Inflammatory macrophage (primary cell): ENCODE measurements at regions not wholly inside any gene's neighbourhood (a gene's known extent, or its start where the extent isn't known, plus 50 kb on each side); places are given as distances from the start of the nearest gene placed in this dataset.

Experiments
- DNase-seq, 2 donors: peaks; one replicate each; pipeline ENCODE4 v3.0.0-alpha.2; 2020 to 2022

DNA sequence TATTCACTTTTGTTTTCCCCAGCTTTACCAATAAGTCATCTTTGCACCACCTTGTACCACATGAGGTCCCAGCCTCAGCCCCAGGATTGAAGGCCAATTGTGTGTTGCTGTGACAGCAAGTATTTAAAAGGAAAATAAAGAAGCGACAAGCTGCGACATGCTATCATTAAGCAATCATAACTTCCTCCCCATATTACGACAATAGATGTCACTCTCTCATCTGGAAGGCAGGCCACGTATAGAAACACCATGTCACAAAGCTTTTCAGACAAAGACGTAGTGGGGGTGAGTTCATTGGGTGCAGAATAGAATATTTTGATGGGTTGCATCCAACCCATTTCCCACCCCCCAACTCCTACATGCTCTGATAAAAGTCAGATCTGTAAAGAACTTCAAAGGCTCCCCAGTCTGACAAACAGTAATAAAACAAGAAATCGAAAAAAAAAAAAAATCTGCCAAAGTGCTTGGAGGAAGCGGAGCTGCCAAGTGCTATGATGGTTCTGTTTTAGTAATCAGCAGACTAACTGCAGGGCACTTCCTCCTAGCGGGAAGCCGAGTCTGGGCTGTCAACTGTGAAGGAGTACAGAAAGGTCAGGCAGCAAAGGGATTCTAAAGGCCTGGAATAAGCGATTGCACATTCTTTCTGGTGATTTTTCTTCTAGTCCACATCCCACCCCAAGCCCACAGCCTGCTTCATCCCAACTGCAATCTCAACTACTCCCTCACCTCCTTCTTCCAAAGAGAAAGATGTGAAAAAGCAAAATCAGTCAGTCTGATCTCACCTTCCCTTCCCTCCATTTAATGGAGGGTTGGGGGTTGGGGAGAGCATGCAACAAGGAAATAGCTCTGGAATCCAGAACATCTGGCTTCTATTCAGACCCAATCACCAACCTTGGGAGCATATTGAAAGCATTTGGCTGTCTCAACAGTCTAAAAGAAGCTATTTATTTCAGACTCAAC, 131.4 kb upstream of the UBASH3B start:
- DNase-seq = peak; percentile 74 to 77

DNA sequence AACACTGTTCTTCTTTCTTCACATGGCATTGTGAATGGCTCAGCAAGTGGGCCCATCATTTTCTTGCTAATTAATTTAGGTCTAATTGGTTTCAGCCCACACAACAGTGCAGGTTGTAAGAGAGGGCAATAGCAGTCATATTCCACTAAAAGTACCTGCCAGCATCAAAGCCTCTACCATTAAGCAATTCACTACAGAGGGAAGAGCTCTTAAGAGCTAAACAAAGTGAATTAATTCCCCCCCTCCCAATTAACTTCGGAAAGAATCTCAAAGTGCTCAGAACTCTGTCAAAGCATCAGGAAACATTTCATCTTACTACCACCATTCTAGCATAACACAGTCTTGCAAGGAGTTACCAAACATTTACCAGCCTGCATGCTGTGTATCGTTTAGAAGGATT, 133.9 kb upstream of the UBASH3B start:
- no peak for DNase-seq

DNA sequence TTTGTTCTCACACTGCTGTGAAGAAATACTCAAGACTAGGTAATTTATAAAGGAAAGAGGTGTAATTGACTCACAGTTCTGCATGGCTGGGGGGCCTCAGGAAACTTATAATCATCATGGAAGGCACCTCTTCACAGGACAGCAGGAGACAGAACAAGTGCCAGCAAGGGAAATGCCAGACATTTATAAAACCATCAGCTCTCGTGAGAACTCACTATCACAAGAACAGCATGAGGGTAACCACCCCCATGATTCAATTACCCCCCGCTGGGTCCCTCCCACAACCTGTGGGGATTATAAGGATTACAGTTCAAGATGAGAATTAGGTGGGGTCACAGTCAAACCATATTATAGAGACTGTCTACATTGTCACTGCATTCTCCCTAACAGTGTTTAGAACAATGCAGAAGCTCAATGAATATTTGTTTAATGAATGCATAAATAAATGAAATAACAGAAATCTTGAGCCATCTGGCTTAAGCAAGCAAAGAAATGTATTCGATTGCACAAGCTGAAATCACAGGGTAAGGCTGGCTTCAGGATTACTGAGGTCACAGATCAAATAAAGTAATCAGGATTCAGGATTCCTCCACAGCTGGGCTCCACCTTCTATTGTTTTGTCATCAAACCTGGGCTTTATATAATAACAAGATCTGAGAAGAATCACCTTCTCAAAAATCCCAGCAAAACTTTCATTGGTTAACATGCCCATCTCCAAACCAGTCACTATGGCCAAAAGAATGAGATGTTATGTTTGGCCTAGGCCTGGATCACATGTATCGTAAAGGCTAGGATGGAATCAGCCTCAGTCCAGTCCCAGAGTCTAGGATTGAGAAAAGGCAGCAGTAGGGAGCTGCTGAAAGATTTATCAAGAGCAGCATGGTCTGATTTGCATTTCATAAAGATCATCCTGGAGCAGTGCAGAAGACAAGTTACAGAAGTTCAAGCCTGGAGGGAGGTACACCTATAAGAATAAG, 137.8 kb upstream of the UBASH3B start:
- DNase-seq = no peak

DNA sequence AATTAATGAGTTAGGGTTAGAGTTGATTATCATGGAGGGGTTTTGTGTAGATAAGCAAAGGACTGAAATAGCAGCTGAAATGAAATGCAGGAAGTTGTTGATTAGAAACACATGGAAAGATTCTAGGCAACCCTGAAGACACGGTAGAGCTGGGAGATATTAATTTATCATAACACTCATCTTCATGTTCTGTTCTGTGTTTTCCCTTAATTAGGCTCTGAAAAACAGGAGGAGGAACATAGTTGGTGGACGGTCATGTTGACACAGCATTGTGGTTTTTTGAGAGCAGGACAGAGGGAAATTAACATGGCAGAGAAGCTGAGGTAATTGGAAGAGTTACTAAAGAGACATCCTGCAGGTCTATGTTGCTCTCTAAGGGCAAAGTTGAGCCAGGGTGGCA, 138.8 kb upstream of the UBASH3B start:
- peak in 1 of 2 donors; percentile 4 for DNase-seq

DNA sequence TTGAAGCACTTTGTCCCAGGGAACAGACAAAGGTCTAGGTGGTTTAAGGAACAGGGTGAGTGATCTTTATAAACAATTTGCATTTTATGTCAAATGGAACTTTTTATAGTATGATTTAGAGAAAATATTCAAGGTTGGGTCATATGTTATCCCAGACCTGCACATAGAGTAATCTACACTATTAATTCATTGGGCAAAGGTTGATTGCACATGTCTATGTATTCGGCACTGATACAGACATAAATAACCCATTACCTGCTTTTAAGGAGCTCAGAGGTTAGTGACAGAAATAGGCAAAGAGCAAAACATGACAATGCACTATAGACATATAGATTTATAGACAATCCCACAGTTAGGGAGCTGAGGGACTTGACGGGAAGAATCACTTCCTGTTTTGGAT, 141.5 kb upstream of the UBASH3B start:
- DNase-seq = no peak

DNA sequence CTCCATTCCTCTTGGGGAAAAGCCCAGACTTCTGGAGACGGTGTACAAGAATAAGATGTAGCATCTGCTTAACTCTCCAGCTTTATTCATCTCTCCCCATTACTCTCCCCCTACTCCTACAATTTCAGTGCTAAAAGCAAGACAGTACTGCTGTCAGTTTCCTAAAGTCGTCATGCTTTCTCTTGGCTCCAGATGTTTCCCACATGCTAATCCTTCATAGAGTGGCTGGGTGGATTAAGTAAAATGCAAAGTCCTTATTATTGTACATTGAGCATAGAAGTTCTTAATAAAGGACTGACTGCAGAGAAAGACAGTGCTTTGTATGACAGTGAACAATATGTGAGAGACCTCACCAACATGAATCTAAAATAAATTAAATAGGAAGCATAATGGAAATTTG, 142.2 kb upstream of the UBASH3B start:
- no peak for DNase-seq

DNA sequence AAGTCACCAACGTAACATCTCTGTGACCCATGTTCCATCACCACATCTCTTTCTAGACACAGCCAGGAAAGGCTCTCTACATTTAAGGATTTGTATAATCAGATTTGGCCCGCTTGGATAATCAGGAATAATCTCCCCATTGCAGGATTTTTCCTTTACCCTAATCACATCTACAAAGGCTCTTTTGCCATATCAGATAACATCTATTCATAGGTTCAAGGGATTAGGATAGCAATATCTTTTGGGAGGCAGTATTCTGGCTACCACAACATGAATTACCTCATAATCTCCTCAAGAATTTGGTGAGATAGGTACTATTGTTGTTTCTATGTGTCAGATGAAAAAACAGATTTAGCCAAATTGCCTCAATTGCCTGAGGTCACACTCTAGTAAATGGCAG, 142.8 kb upstream of the UBASH3B start:
- DNase-seq = no peak

DNA sequence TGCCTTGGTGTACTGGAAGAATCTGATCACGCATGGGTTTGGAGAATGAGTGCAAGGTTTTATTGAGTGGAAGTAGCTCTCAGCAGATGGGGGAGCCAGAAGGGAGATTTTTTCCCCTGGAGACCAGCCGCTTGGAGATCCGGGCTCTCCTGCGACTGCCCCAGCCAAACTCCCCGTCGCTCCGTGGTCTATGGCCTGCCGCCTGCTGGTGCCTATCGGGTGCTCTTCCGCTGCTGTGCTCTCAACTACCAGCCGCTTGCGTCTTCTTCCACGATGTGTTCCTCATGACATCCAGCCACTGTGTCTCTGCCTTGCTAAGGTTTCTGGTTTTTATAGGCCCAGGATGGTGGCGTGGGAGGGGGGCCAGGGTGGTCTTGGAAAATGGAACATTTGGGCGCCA, 145.6 kb upstream of the UBASH3B start:
- DNase-seq = no peak

DNA sequence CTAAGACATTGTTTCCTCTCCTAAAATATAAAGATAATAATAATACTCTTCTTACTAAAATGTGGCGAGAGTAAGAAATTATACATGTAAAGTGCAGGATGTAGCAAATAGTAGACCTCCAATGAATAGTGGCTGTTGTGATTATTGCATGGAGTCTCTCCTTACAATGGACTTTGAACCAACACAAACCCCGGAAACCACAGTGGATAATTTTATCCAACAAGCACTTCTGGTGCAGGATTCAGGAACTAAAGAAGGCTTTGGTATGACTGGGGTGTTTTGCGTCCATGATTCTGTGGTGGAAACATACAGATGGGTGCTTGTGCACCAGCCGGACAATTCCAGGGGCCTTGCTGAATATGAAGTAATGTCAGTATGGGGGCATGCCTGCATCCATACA, 146.4 kb upstream of the UBASH3B start:
- DNase-seq = no peak

DNA sequence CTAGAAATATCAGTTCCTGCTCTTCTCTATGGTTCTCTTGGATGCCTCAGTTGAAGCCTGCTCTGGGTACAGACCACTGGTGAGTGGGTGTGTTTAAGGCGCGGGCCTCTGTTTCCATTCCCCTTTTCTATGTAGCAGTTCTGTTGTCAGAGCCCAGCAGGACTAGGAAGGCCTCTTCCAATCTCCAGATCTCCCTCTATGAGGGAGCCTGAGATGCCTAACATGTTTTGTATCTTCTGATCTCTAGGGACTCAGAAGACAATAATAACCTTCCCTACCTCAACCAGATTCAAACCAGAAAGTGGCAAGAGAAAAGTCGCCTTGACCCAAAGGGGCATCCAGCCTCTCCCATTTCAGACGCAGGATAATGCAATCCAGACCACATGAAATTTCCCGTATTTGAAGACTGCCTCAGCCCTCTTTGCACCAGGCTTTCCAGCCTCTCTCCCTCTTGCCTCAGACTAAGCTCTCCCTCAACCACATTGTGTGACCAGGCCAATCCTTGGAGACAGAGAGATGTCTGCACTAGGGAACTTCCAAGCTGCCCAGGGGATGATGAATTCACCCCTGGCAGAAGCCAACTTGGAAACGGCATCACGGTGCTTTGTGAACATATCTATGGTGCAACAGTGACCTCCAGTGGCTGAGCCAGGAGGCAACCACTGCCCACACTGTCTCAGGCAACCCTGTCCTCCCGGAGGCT, 150.1 kb upstream of the UBASH3B start:
- peak; percentile 72 to 76 for DNase-seq

DNA sequence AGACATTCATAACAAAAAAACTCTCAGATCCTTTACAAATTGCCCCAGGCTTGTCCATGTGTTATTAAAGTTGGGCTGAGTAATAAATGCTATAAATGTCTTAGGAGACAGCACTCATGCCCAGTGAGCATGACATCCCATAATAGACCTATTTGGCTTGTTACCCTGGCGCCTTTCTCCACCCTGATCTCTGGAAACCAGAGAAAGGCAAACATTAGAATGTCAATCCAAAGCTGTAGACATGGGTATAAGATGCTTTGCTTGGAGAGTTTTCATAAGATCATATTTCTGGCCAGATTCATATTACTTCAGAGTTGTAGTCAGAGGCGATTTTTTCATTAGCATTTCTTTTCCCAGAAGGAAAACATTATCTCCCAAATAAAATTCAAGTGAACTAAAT, 161.3 kb upstream of the UBASH3B start:
- DNase-seq = no peak

DNA sequence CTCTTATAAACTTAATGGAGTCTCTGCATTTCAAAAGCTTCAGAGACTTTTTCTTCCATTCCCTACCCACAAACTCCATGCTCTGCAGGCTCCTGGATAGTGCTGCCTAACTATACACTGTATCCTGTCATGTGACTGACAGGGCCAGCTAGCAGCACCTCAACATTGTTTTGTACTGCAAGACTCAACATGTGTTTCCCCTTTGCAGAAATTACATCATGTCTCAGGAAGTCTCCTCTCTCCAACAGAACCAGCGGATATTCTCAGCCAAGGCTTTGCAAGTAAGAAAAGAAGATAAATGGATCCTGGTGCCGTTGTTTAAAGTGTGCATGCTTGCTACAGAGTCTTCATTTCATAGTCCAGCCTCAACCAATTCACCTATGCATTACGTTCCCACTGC, 164.0 kb upstream of the UBASH3B start:
- peak; percentile 26 to 44 for DNase-seq

DNA sequence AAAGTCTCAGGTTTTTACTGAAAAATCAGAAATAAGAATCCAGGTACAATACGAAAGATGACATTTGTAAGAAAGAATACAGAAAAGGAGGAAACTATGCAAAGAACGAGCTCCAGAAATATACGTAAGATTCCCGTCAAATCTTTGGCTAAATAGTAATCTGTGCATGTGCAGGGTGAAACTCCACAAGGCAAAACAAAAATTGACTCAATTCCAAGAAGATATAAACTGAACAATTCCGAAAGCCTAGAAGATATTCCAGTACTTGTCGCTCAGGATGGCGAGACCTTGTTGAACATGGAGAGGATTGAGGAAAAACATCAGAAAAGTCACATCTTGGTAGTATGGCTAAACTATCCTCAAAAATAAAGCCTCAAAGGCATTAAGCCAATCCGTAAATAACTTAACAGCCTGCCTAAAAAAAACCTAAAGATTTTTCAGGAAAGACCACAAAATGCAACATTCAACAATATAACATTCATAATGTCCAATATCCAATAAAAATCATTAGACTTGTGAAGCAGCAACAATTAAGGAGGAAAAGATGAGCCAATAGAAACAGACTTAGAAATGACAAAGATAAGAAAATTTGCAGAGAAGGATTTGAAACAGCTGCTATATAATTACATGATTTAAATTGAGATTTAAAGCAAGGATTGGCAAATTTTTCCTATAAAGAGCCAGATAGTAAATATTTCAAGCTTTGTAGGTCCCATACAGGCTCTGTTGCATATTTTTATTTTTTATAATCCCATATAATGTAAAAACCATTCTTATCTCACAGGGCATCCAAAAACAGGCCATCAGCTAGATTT, 166.4 kb upstream of the UBASH3B start:
- DNase-seq = no peak

DNA sequence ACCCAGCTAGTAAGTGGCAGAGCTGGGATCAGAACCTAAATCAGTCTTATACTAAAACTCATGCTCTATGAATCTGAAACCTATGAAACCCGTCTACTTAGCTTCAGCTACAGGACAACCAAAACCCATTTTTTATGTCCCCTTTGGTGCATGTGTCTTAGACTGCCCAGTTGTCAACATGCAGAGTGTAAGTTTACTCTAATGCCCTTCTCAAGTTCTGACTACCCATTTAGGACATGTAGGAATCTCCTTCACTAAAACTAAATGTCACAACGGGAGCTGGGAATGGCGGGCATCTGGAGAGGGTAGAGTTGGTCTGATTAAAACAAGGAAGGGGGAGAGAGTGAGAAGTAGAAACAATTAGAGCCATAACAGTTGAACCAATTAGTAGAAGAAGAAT, 167.9 kb upstream of the UBASH3B start:
- no peak for DNase-seq

DNA sequence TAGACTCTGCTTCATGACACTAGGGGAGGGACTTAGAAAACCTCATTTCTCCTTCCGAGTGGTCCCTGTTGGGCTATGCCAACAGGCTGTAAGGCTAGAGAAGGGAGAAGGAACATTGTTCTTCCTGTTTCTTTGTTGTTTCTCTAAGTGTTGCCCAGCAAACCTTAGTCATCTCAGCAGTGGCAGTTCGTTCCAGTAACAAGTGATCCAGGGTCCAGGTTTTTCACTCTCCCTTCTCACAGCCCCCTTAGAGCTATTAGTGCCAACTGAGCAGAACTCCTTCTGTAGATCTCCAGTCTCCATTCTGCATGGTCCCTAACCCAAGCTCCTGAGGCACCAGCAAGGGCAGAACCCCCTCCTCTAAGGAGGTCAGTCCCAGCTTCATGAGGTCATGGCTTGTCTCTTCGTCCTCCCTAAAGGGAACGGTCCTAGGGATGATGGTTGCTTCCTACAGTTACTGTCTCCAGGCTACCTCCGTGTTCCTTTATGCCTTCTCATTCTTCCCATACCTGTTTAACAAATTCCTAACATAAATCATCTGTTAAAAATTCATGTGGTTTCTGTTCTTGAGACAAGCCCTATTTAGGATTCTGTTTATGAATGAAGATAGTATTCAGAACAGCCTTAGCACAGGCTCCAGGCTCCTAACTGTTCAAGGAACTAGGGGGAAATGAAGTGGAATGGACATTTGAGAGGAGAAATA, 168.6 kb upstream of the UBASH3B start:
- peak in 1 of 2 donors; percentile 2 for DNase-seq

DNA sequence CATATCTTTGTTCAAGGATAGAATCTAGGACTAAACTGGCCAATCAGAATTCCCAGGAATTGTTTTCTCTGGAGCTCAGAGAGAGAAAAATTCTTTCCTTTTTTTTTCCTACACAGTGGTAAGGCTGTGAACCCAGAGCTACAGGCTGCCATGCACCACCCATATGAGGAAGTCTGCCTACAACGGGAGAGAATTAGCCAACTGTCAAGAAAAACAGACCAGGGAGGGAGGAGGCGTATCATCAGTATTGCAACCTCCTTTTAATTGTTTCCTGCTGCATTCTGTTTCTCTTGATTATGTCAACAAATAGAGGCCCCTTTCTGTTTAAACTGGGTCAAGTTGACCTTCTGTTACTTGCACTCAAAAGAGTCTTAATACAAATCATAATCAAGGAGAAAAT, 176.5 kb upstream of the UBASH3B start:
- DNase-seq = peak; percentile 16 to 38

DNA sequence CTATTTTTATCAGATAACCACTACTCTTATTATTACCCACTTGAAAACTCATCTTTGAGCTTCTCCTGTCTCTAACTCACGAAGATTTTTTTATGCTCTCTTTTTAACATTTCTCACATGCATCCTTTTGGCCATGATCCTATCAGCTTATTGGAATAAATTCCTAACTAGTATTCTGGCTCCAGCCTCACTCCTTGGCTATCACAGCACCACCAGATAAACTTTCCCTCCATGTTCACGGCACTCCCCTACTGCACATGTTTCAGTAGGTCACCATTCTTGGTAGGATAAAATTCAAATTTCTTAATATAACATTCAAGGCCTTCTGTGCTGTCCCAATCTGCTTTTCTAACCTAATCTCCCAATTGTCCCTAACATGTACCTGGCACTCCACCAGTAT, 186.6 kb upstream of the UBASH3B start:
- no peak for DNase-seq

DNA sequence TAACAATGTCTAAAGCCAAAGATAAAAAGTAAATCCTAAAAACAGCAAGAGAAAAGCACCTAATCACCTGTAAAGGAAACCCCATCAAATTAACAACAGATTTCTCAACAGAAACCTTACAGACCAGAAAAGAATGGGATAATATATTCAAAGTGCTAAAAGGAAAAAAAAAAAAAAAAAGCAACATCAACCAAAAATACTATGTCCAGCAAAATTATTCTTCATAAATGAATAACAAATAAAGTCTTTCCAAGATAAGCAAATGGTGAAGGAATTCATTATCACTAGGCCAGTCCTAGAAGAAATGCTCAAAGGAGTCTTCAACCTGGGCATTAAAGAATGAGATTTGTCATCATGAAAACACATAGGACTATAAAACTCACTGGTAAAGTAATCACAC, 192.0 kb upstream of the UBASH3B start:
- no peak for DNase-seq

DNA sequence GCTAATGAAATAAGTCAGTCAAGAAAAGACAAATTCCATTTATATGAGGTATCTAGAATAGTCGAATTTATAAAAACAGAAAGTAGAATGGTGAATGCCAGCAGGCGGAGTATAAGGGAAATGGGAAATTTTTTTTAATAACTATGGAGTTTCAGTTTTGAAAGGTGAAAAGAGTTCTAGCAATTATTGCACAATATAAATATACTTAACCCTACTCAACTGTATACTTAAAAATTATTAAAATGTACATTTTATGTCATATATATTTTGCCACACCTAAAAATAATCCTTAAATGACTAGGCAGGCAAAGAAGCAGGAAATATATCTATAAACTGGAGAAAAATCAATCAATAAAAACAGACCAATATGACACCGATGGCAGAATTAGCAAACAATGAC, 196.5 kb upstream of the UBASH3B start:
- no peak for DNase-seq

DNA sequence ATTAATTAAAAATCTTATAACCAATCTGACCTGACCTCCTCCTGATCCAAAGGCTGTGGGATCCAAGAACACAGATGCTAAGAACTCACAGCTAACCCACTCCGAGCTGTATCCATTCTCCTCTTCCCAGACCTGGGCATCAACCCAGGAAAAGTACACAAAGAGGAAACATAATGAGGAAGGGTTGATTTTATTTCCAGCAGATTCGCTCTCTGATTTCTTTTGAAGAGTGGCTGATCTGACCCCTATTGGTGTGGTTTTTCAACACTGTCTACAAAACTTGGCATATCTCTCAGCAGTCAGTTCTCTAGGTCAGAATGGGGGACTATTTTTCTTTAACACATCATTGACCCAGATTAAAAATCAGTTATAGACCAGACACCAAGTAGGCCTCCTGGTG, 201.9 kb upstream of the UBASH3B start:
- DNase-seq = no peak

DNA sequence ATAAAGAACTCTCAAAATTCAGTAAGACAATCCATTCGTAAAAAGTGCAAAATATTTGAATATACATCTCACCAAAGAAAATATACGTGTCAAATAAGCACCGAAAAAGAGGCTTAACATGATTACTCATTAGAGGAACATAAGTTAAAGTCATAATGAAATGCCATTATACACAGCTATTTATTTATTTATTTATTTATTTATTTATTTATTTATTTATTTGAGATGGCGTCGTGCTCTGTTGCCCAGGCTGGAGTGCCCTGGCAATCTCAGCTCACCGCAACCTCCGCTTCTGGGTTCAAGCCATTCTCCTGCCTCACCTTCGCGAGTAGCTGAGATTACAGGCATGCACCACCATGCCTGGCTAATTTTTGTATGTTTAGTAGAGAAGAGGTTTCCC, 203.6 kb upstream of the UBASH3B start:
- no peak for DNase-seq
